GM21529 (cell line): ENCODE measurements at regions not wholly inside any gene's neighbourhood (a gene's known extent, or its start where the extent isn't known, plus 50 kb on each side); places are given as distances from the start of the nearest gene placed in this dataset.

Experiments used
- ATAC-seq: cut with Tn5 transposase; IDR thresholded peaks from one replicate; pipeline ENCODE4 v1.9.1; 2021; ENCODE audit not compliant: unreplicated experiment

GRCh38 chr5:56692359-56693219 is 122.8 kb upstream of the MAP3K1 start:
- ATAC-seq: peak; percentile 47

GRCh38 chr5:56688402-56688801 is 126.9 kb upstream of the MAP3K1 start:
- no peak for ATAC-seq

- peak; percentile 73 for ATAC-seq
Measured at GRCh38 chr5:56686337-56687195, 128.8 kb upstream of the MAP3K1 start.

GRCh38 chr5:56685503-56686217 is 129.7 kb upstream of the MAP3K1 start:
- ATAC-seq: peak; percentile 16

GRCh38 chr5:56684159-56684558 is 131.2 kb upstream of the MAP3K1 start:
- ATAC-seq: no peak

- no peak for ATAC-seq
Measured at GRCh38 chr5:56683733-56684132, 131.6 kb upstream of the MAP3K1 start.

- ATAC-seq: no peak
Measured at GRCh38 chr5:56683281-56683680, 132.1 kb upstream of the MAP3K1 start.

GRCh38 chr5:56681346-56681745 is 134.0 kb upstream of the MAP3K1 start:
- ATAC-seq: no peak

GRCh38 chr5:56680731-56681130 is 134.6 kb upstream of the MAP3K1 start:
- no peak for ATAC-seq

GRCh38 chr5:56677690-56678305 is 137.6 kb upstream of the MAP3K1 start:
- ATAC-seq: no peak

- ATAC-seq: no peak
Measured at GRCh38 chr5:56676091-56676768, 139.1 kb upstream of the MAP3K1 start.

- ATAC-seq: no peak
Measured at GRCh38 chr5:56674441-56674840, 140.9 kb upstream of the MAP3K1 start.

GRCh38 chr5:56673171-56673570 is 142.2 kb upstream of the MAP3K1 start:
- ATAC-seq: no peak

- ATAC-seq: no peak
Measured at GRCh38 chr5:56671571-56671970, 143.8 kb upstream of the MAP3K1 start.

- ATAC-seq: no peak
Measured at GRCh38 chr5:56670916-56671315, 144.4 kb upstream of the MAP3K1 start.

- ATAC-seq: peak; percentile 98
Measured at GRCh38 chr5:56669534-56670483, 145.5 kb upstream of the MAP3K1 start.

- ATAC-seq: no peak
Measured at GRCh38 chr5:56668996-56669395, 146.4 kb upstream of the MAP3K1 start.

GRCh38 chr5:56667692-56668091 is 147.7 kb upstream of the MAP3K1 start:
- ATAC-seq: no peak

GRCh38 chr5:56666901-56667300 is 148.4 kb upstream of the MAP3K1 start:
- ATAC-seq: no peak
